ENCODE measurements at regions not wholly inside any gene's neighbourhood (a gene's known extent, or its start where the extent isn't known, plus 50 kb on each side); places are given as distances from the start of the nearest gene placed in this dataset.

DNA sequence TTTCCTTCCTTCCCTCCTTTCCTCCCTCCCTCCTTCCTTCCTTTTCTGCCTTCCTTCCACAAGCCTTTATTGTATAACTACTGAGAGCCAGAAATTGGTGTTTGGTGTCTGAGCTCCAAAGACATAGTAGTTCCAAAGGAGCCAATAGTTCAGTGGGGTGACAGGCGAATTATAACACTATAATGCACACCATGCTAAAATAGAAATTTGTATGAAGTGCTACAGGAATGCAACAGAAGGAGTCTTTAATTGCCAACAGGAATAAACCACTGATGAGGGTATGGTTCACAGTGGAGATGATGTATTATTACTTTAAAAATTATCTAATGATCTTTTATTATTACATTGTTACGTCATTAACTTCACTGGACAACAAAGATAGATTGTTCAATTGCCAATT is 158.8 kb upstream of the SP8 start:
- TF ChIP-seq CTCF (IDR thresholded peaks at IDR 0.05; ENCODE audit: insufficient read depth, low read length, poor library complexity, severe bottlenecking), result no peak
- Histone ChIP-seq H3K4me3 (replicated peaks; ENCODE audit: low read depth, low read length) (no peak overlapping the region), H3K36me3 (ENCODE audit: control insufficient read depth, insufficient read depth, low read length) (no peaks in the 10 kb centered on the region), H3K27me3 (replicated peaks; ENCODE audit: control insufficient read depth, insufficient read depth, low read length) (no peaks in the 10 kb centered on the region)
- no peak for DNase-seq (ENCODE audit: extremely low read depth, insufficient read length)

- Histone ChIP-seq H3K27me3 (replicated peaks; ENCODE audit: control insufficient read depth, insufficient read depth, low read length) (no peaks in the 10 kb centered on the region; the same call in 1 of the 2 replicates), H3K4me3 (replicated peaks; ENCODE audit: low read depth, low read length) (no peak overlapping the region)
- no peak for DNase-seq (ENCODE audit: extremely low read depth, insufficient read length)
Measured at GRCh38 chr7:20952916-20953315, 166.2 kb upstream of the SP8 start.

GRCh38 chr7:20954711-20955619 is 168.3 kb upstream of the SP8 start:
- DNase-seq (ENCODE audit: extremely low read depth, insufficient read length), result no peak
- no peak overlapping the region for H3K4me3 ChIP-seq (replicated peaks; ENCODE audit: low read depth, low read length)

More at GRCh38 chr7:20952916-20953315, 166.2 kb upstream of the SP8 start:
- TF ChIP-seq CTCF (IDR thresholded peaks at IDR 0.05; ENCODE audit: insufficient read depth, low read length, poor library complexity, severe bottlenecking), result no peak
- no peaks in the 10 kb centered on the region for H3K36me3 ChIP-seq (ENCODE audit: control insufficient read depth, insufficient read depth, low read length)

GRCh38 chr7:20958572-20958971 is 171.9 kb upstream of the SP8 start:
- H3K4me3 ChIP-seq (replicated peaks; ENCODE audit: low read depth, low read length), result no peak overlapping the region
- H3K27me3 ChIP-seq (replicated peaks; ENCODE audit: control insufficient read depth, insufficient read depth, low read length), result no peaks in the 10 kb centered on the region
- DNase-seq (ENCODE audit: extremely low read depth, insufficient read length), result no peak
- no peak for TF ChIP-seq CTCF (IDR thresholded peaks at IDR 0.05; ENCODE audit: insufficient read depth, low read length, poor library complexity, severe bottlenecking)
- no peaks in the 10 kb centered on the region for H3K36me3 ChIP-seq (ENCODE audit: control insufficient read depth, insufficient read depth, low read length)

More at GRCh38 chr7:20954711-20955619, 168.3 kb upstream of the SP8 start:
- Histone ChIP-seq H3K36me3 (ENCODE audit: control insufficient read depth, insufficient read depth, low read length) (no peaks in the 10 kb centered on the region), H3K27me3 (replicated peaks; ENCODE audit: control insufficient read depth, insufficient read depth, low read length) (no peaks in the 10 kb centered on the region; the same call in 1 of the 2 replicates)
- TF ChIP-seq CTCF (IDR thresholded peaks at IDR 0.05; ENCODE audit: insufficient read depth, low read length, poor library complexity, severe bottlenecking), result no peak

- Histone ChIP-seq H3K27me3 (replicated peaks; ENCODE audit: control insufficient read depth, insufficient read depth, low read length) (no peaks in the 10 kb centered on the region), H3K36me3 (ENCODE audit: control insufficient read depth, insufficient read depth, low read length) (no peaks in the 10 kb centered on the region), H3K4me3 (replicated peaks; ENCODE audit: low read depth, low read length) (no peak overlapping the region)
- TF ChIP-seq CTCF (IDR thresholded peaks at IDR 0.05; ENCODE audit: insufficient read depth, low read length, poor library complexity, severe bottlenecking), result no peak
- no peak for DNase-seq (ENCODE audit: extremely low read depth, insufficient read length)
Measured at GRCh38 chr7:20959281-20959680, 172.6 kb upstream of the SP8 start.
